GM19324 (cell line): ENCODE measurements at regions not wholly inside any gene's neighbourhood (a gene's known extent, or its start where the extent isn't known, plus 50 kb on each side); places are given as distances from the start of the nearest gene placed in this dataset.
"Not testable (repeated sequence)": the region's sequence is repeated elsewhere in the genome, so short reads cannot be mapped to it uniquely, and the experiment has no call there.

Experiments
- ATAC-seq: cut with Tn5 transposase; IDR thresholded peaks from one replicate; pipeline ENCODE4 v1.9.1; 2021; ENCODE audit warnings: mild to moderate bottlenecking, moderate library complexity; ENCODE audit not compliant: unreplicated experiment, low FRiP score

DNA sequence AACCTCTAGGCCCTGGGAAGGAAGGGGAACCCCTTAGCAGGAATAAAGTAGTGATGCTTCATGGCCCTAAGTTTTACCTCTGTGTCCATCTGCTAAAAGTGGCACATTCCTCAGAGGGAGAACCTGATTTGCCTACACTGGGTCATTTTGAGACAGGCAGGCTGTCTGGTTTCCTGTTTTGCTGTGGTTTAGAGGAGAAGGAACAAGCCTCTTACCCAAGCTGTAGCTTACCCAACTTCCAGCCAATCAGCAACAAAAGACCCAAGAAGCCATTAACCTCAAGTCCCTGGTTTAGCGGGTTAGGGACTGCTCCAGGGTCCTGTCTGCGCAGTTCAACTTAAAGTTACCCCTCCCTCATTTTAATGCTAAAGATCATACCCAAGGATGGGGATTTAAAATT is 411.0 kb downstream of the MAT2B start:
- ATAC-seq = peak; percentile 78

DNA sequence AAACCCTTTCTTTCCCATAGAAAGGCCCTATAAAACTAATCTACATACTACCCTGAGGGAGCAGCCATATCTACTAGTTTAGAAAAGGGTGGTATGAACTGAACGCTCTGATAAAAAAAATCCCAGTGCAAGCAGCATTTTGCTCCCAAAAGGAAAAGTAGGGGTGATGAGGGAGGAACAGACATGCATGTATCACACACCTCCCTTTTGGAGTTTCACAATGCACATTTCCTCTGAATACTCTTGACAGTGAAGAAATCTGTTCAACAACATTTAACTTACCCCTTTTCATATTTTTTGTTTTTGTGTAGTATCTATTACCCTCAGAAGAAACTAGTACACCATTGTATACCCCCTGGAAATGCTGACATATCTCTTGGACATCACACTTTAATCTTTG is 411.4 kb downstream of the MAT2B start:
- ATAC-seq = no peak

DNA sequence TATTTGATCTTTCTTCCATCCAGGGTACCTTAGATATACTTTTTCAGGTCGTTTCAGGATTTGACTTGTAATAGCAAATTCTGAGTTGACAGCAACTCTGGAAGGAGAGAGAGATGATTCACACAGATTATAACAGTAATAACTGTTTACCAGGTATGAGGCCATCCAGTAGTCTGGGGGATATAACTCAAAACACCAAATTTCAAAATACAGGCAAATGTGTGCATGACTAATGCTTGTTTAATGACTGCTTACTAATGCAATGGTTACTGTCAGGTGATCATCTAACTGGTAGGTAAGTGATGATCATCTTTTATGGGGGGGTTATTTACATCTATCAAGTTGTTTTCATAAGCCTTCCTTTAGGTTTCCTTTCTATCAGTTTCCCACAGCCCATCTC is 412.3 kb downstream of the MAT2B start:
- no peak for ATAC-seq

DNA sequence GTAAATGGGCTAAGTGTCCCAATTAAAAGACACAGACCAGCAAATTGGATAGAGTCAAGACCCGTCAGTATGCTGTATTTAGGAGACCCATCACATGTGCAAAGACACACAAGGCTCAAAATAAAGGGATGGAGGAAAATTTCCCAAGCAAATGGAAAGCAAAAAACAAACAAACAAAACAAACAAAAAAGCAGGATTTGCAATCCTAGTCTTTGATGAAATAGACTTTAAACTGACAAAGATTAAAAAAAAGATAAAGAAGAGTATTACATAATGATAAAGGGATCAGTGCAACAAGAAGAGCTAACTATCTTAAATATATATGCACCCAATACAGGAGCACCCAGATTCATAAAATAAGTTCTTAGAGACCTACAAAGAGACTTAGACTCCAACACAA is 429.6 kb downstream of the MAT2B start:
- ATAC-seq = not testable (repeated sequence)

GRCh38 chr5:163938595-163938994 is 433.2 kb downstream of the MAT2B start:
- ATAC-seq = no peak

DNA sequence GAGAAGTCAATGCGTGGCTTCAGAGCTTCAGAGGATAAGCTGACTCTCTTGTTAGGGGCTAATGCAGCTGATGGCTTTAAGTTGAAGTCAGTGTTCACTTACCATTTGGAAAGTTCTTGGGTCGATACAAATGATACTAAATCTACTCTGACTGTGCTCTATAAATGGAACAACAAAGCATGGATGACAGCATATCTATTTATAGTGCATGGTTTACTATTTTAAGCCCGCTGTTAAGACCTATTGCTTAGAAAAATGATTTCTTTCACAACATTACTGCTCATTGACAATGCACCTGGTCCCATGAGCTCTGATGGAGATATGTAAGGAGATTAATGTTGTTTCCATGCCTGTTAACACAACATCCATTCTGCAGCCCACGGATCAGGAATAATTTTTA is 435.7 kb downstream of the MAT2B start:
- no peak for ATAC-seq

- ATAC-seq = no peak
These were observed 438.1 kb downstream of the MAT2B start for GRCh38 chr5:163943546-163943945.

GRCh38 chr5:163944738-163945137 is 439.3 kb downstream of the MAT2B start:
- ATAC-seq = no peak

DNA sequence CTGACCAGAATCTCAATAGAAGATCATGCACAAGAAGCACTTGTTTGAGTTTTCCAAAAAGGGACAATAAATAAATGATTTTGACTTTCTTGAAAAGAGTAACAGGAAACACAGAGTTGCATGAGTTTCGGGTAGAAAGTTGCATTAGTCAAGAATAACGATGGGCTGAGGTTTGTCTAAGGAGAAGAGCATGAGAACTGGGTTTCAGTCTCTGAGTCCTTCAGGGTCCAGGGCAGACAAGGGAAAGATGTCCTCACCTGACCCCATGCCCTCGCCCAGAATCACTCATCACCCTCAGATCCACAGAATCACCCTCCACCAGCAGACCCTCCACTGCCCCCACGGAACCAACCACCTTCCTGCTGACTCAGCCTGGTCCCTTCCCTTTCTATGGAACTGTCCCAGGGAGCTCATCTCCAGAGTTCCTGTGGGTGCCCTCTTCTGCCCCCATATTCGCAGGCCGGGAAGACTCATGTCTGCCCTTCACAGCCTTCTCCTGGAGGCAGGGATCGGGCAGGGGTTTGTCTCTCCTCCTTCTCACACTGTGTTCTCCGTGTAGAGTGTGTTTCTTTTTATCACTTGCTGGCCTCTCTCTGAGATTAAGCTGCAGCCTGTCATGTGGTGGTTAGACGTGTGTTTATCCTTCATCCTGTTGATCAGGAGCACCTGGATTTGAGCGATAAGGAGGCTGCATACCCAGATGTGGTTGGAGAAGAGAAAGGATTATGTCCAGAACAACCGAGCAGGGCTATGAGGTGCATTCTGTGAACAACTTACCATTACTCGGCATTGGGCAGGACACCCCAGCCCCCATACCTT is 442.6 kb downstream of the MAT2B start:
- no peak for ATAC-seq

- ATAC-seq = no peak
These were observed 444.8 kb downstream of the MAT2B start for GRCh38 chr5:163950248-163950647.

GRCh38 chr5:163951069-163951468 is 445.6 kb downstream of the MAT2B start:
- no peak for ATAC-seq

DNA sequence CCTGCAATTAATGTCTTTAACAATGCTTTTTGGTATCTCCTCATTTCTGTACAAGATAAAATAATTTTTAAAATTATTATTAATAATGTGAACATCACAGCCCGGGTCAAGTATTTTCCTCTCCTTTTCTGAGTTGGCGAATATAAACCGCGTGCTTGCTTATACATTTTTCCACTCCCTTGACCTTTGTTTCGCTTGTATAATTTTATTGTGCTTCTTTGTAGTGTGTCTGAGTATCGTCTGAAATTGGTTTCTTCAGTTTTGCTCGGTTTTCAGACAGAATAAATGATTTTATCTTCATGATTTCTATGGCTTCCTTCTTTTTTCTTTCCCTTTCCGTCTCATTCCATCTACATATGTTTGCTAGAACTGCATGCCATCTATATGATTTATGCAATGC is 448.5 kb downstream of the MAT2B start:
- ATAC-seq = no peak

GRCh38 chr5:163961230-163961629 is 455.8 kb downstream of the MAT2B start:
- not testable (repeated sequence) for ATAC-seq

DNA sequence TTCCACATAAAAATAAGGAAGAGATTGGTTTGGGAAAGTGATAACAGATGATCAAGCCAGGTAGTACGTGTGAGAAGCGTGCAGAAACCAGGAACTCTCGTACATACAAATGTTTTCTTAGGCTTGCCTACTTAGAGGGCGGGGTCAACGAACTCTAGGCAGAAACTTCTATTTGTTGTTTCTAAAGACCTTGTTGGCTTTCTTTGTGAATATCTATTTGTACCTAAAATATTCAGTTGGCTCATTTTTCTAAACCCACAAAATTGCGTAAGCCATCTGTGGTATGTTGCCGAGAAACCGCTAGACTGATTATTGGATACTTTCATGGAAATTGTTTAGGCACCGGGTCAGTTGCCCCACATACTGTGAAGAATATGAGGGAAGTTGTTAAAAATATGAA is 458.5 kb downstream of the MAT2B start:
- no peak for ATAC-seq

DNA sequence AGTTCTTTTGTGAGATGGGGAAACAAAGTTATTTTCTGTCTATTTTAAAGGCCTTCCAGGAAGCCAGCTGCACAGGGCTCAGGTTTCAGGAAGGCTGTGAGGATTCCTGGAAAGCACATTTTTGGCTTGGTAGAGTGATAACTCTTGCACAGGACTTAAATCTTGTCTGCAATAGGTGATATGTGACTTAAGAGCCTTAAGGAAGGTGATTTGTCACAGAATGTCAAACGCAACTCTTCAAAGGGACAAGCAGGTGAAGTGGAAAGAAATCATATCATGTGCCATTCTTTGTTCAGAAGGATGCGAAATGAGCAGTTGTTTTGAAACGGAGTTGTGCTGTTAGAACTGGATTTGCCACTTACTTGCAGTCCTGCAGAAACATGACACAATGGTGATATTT is 459.3 kb downstream of the MAT2B start:
- ATAC-seq = no peak

GRCh38 chr5:163967268-163967667 is 461.8 kb downstream of the MAT2B start:
- no peak for ATAC-seq

DNA sequence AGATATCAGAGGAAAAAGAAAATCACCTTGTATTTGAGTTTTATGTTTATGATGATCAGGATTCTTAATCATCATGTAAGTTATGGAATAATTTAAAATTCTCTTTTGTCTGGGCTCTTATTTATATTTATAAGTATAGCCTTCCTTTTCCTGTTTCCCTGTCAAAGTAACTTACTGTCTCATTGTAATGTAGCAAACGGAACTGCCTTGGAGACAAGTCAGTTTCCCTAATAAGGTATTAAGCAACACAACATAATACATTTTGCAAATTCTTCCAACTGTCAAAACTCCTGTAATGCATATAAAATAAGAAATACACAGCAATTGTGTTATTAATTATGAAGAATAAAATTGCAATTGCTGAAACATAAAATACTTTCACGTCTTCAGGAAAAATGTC is 463.2 kb downstream of the MAT2B start:
- no peak for ATAC-seq

DNA sequence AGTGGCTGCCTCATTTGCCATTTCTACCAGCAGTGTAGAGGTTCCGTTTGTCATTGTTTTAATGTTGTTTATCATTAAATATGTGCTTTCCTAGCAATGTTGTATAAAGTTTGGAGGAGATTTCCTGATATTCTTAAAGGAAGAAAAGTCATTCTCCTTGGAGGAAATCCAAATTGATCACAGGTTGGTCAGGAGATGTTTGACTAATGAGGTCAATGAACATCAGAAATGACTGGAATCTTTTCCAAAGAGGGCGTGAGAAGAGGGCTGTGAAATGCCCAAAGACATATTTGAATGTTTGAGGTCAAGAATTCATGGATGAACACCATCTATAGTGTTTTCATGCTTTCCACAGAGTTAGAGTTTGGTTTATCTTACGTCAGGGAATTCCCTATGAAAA is 471.3 kb downstream of the MAT2B start:
- ATAC-seq = no peak

- ATAC-seq = no peak
These were observed 473.5 kb downstream of the MAT2B start for GRCh38 chr5:163978897-163979296.

GRCh38 chr5:163988566-163988965 is 483.1 kb downstream of the MAT2B start:
- no peak for ATAC-seq

GRCh38 chr5:163993126-163993525 is 487.7 kb downstream of the MAT2B start:
- ATAC-seq = no peak

DNA sequence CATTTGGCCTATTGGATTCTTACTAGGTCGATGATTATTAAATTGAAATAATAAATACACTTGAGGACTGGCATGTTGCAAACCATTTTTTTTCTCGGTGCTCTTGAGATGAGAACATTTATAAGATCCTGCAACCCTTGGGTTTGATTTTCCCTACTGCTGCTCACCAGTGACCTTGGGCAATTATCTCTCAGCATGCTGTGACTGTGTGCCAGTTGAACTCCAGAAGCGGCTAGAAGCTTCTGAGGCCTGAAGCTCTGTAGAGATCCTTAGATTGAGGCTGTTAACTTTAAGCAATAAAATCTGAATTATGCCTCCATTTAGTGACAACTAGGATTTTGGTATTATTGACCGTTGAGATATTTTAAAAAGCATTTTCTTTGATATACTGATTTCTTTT is 489.8 kb downstream of the MAT2B start:
- no peak for ATAC-seq

GRCh38 chr5:163997965-163998364 is 492.5 kb downstream of the MAT2B start:
- no peak for ATAC-seq
